Epidermal melanocyte (primary cell): ENCODE measurements at regions not wholly inside any gene's neighbourhood (a gene's known extent, or its start where the extent isn't known, plus 50 kb on each side); places are given as distances from the start of the nearest gene placed in this dataset.
"Not testable (repeated sequence)": the region's sequence is repeated elsewhere in the genome, so short reads cannot be mapped to it uniquely, and the experiment has no call there.

Experiments
- DNase-seq: peaks from one replicate; pipeline ENCODE4 v3.0.0; 2011; ENCODE audit warnings: low spot score; ENCODE audit not compliant: insufficient read length

GRCh38 chr12:88844426-88844825 is 264.2 kb upstream of the KITLG start:
- DNase-seq: no peak

GRCh38 chr12:88842314-88842713 is 262.0 kb upstream of the KITLG start:
- DNase-seq: no peak

- DNase-seq: no peak
These were observed 259.2 kb upstream of the KITLG start for GRCh38 chr12:88839486-88839885.

DNA sequence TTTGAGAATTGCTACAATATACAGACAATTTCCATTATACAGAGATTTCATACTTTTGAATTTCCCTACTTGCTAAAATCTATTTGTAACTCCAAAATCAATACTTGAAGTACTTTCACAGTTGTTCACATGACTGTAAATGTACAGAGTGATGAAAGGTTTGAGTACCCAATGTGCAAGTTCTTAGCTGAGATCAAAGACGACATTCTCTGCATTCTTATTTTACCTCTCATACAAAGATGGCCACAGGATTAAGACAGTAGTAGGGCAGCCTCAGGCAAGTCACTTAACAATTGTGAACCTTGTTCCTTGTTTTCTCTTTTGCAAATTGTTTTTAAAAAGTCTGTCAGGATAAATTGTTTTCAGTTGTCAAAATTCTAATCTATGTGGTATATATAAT is 255.9 kb upstream of the KITLG start:
- no peak for DNase-seq

- DNase-seq: no peak
These were observed 254.0 kb upstream of the KITLG start for GRCh38 chr12:88834226-88834625.

GRCh38 chr12:88833641-88834116 is 253.4 kb upstream of the KITLG start:
- DNase-seq: no peak

DNA sequence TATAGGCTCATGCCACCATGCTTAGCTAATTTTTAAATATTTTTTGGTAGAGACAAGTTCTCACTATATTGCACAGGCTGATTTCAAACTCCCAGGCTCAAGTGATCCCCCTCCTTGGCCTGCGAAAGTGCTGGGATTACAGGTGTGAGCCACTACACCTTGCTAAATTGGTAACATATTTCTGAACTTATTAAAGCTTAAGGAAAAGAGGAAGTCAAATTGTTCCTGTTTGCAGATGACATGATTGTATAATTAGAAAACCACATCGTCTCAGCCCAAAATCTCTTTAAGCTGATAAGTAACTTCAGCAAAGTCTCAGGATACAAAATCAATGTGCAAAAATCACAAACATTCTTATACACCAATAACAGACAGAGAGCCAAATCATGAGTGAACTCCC is 248.3 kb upstream of the KITLG start:
- not testable (repeated sequence) for DNase-seq

GRCh38 chr12:88820012-88820411 is 239.7 kb upstream of the KITLG start:
- no peak for DNase-seq

- no peak for DNase-seq
These were observed 235.9 kb upstream of the KITLG start for GRCh38 chr12:88816201-88816600.

GRCh38 chr12:88814779-88815178 is 234.5 kb upstream of the KITLG start:
- no peak for DNase-seq

DNA sequence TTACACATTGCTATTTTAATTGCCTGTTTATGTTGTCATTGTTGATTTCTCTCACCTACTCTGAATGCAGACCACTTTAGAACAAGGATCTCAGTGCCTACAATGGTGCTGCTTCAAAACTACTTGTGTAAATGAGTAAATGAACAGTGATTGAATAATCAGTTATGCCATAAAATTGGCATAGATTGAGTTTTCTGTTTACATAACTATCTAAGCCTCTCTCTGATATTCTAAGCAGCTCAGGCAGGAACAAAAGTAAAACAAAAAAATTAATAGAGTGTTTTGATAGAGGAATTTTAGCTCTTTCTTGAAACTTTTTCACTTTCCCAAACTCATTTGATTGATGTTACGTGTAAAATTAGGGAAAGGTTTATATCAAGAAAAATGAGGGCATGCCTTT is 232.3 kb upstream of the KITLG start:
- no peak for DNase-seq

DNA sequence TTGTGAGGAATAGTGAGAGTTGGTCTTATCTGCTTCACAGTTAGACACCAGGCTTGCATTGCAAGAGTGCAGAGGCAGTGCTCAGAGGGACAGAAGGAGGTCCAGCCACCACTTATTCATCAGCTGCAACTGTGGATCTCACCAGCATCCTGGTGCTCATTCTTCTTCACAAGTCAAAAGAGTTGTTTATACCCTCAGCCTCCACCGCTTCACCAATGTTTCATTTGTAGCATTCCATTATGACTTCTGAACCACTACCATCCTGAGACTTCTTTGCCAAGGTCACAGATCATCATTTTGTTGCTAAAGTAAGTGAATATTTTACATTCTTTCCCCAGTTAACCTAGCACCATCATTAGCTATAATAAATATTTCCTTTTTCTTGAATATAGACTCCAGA is 230.5 kb upstream of the KITLG start:
- no peak for DNase-seq

DNA sequence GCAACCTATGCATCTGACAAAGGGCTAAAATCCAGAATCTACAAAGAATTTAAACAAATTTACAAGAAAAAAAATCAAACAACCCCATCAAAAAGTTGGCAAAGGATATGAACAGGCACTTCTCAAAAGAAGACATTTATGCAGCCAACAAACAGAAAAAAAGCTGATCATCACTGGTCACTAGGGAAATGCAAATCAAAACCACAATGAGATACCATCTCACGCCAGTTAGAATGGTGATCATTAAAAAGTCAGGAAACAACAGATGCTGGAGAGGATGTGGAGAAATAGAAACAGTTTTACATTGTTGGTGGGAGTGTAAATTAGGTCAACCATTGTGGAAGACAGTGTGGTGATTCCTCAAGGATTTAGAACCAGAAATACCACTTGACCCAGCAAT is 229.6 kb upstream of the KITLG start:
- DNase-seq: not testable (repeated sequence)

GRCh38 chr12:88805692-88806091 is 225.4 kb upstream of the KITLG start:
- DNase-seq: no peak

DNA sequence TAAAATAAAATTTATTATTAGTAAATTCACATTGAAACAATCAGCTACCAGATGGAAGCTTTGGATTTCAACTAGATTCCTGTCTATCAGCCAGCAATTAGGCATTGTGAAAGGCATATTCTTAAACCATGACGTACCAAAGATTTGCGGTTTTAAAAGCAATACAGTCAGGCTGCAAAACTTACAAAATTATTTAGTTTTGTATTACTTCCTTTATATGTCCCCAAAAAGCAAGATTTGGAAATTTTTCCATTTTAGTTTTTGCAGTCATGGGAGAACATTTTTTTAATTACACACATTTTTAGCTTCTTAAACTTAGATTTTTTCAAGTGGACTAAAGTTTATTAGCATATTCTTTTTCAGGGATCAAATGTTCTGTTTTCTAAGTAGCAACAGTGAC is 225.0 kb upstream of the KITLG start:
- DNase-seq: no peak

- DNase-seq: no peak
These were observed 221.9 kb upstream of the KITLG start for GRCh38 chr12:88802096-88802706.

GRCh38 chr12:88801227-88802095 is 221.2 kb upstream of the KITLG start:
- no peak for DNase-seq

GRCh38 chr12:88793096-88793495 is 212.8 kb upstream of the KITLG start:
- DNase-seq: no peak

GRCh38 chr12:88790231-88790630 is 210.0 kb upstream of the KITLG start:
- no peak for DNase-seq

DNA sequence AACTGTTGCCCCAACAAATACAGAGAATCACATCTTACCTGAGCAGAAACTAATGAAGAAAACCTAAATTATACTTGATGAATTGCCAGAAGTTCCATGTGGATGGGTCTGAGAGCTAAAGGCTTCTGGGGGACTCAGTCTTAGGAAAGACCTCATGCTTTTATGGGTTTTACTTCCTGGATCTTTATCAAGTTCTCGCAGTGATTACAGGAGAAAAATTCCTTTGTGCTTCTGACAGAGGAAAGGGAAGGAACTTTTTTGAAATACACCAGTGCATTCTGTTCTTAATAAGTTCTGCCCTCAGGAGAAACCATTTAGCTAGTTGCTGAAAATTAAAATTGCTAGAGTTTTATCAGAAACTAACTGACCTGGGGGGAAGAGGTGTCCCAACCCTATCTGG is 203.9 kb upstream of the KITLG start:
- DNase-seq: no peak

- DNase-seq: no peak
These were observed 202.1 kb upstream of the KITLG start for GRCh38 chr12:88782351-88782750.

GRCh38 chr12:88781909-88782308 is 201.6 kb upstream of the KITLG start:
- no peak for DNase-seq

DNA sequence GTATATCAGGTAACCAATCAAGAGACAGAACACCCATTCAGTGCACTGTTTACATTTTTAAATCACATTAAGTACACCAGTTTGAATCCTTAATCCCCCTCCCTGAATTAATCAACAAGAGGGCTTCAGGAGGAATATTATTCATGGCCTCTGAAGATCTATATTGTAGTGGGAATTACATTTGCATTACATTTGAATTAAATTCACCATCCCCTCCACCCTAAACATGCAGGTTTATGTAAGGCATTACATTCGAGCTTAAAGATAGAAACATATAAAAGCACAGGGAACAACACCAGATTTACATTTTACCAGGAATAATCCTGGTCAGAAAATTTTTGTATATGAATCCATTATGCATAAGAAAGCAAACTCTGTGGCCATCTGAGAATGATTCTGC is 197.8 kb upstream of the KITLG start:
- no peak for DNase-seq
